Kidney capillary endothelial cell (primary cell): ENCODE measurements at regions not wholly inside any gene's neighbourhood (a gene's known extent, or its start where the extent isn't known, plus 50 kb on each side); places are given as distances from the start of the nearest gene placed in this dataset.
"Not testable (repeated sequence)": the region's sequence is repeated elsewhere in the genome, so short reads cannot be mapped to it uniquely, and the experiment has no call there.

Experiments
- DNase-seq: peaks from one replicate; pipeline ENCODE4 v3.0.0-alpha.2; 2018; ENCODE audit warnings: low spot score

GRCh38 chr2:186991766-186992417, 142.9 kb upstream of the ZSWIM2 start:
- no peak for DNase-seq

GRCh38 chr2:186984966-186985365, 136.0 kb upstream of the ZSWIM2 start:
- no peak for DNase-seq

GRCh38 chr2:186984481-186984880, 135.5 kb upstream of the ZSWIM2 start:
- no peak for DNase-seq

GRCh38 chr2:186980787-186981550, 132.0 kb upstream of the ZSWIM2 start:
- DNase-seq: no peak

GRCh38 chr2:186980117-186980442, 131.1 kb upstream of the ZSWIM2 start:
- no peak for DNase-seq

GRCh38 chr2:186979439-186980116, 130.6 kb upstream of the ZSWIM2 start:
- DNase-seq: no peak

GRCh38 chr2:186977433-186978045, 128.6 kb upstream of the ZSWIM2 start:
- DNase-seq: no peak

GRCh38 chr2:186976329-186976728, 127.4 kb upstream of the ZSWIM2 start:
- DNase-seq: no peak

- no peak for DNase-seq
Observed at GRCh38 chr2:186972281-186972970, 123.5 kb upstream of the ZSWIM2 start.

GRCh38 chr2:186968277-186968676, 119.3 kb upstream of the ZSWIM2 start:
- no peak for DNase-seq

- no peak for DNase-seq
Observed at GRCh38 chr2:186966015-186966414, 117.0 kb upstream of the ZSWIM2 start.

- DNase-seq: no peak
Observed at GRCh38 chr2:186962085-186962747, 113.2 kb upstream of the ZSWIM2 start.

GRCh38 chr2:186960241-186960640, 111.3 kb upstream of the ZSWIM2 start:
- not testable (repeated sequence) for DNase-seq

GRCh38 chr2:186959486-186959885, 110.5 kb upstream of the ZSWIM2 start:
- DNase-seq: no peak

- no peak for DNase-seq
Observed at GRCh38 chr2:186950694-186951093, 101.7 kb upstream of the ZSWIM2 start.

- no peak for DNase-seq
Observed at GRCh38 chr2:186949726-186950256, 100.8 kb upstream of the ZSWIM2 start.

- DNase-seq: no peak
Observed at GRCh38 chr2:186947516-186947915, 98.5 kb upstream of the ZSWIM2 start.

- no peak for DNase-seq
Observed at GRCh38 chr2:186946896-186947467, 98.0 kb upstream of the ZSWIM2 start.

GRCh38 chr2:186941853-186942252, 92.9 kb upstream of the ZSWIM2 start:
- no peak for DNase-seq

- no peak for DNase-seq
Observed at GRCh38 chr2:186940463-186940862, 91.5 kb upstream of the ZSWIM2 start.

GRCh38 chr2:186934420-186934819, 85.5 kb upstream of the ZSWIM2 start:
- no peak for DNase-seq
